ENCODE measurements at regions not wholly inside any gene's neighbourhood (a gene's known extent, or its start where the extent isn't known, plus 50 kb on each side); places are given as distances from the start of the nearest gene placed in this dataset.

DNA sequence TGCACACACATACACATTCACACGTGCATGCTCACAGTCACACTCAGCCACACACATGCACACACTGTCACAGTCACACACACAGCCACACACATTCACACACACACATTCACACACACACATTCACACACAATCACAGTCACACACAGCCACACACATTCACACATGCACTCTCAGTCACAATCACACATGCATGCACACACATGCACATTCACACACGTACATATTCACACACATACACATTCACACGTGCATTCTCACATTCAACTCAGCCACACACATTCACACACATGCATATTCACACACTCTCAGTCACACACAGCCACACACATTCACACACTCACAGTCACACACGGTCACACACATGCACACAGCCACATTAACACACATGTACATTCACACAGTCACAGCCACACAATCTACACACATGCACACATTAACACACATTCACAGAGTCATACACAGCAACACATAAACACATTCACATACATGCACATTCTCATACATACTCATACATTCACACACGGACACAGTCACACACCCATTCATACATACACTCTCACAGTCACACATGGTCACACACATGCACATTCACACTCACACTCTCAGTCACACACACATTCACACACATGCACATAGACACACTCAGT lies 239.8 kb downstream of the EIPR1 start:
- TF ChIP-seq CTCF (conservative IDR thresholded peaks at IDR 0.05 in 1 of 2, IDR thresholded peaks at IDR 0.05 in 1 of 2; ENCODE audit: extremely low read depth in 1 of 2, insufficient read depth in 1 of 2, low read depth in 1 of 2, low read length in 2 of 2) (no peak), EZH2 (IDR thresholded peaks at IDR 0.05; ENCODE audit: borderline replicate concordance, low read length) (no peak)

Data from mammary epithelial cell (primary cell).